Thoracic aorta (tissue), 2 donors: ENCODE measurements at regions not wholly inside any gene's neighbourhood (a gene's known extent, or its start where the extent isn't known, plus 50 kb on each side); places are given as distances from the start of the nearest gene placed in this dataset.

Experiments used
- ATAC-seq: fragments of 150-250 bp; one replicate; pipeline ENCODE4 v1.8.0; 2017; ENCODE audit warnings: low read depth; ENCODE audit not compliant: insufficient number of reproducible peaks, low FRiP score
- DNase-seq: peaks from one replicate; pipeline ENCODE4 v3.0.0-alpha.2; 2020; ENCODE audit warnings: low spot score
- H3K27ac ChIP-seq, 2 donors: fragments of 200-600 bp; sonication (generic); 1 replicate in 1 of 2; 2 replicates in 1 of 2; pipeline ENCODE4 v1.5.1; 2016; ENCODE audit warnings: mild to moderate bottlenecking in 2 of 2, moderate library complexity in 2 of 2
- H3K27me3 ChIP-seq: fragments of 200-600 bp; sonication (generic); replicated peaks from 2 replicates; pipeline ENCODE4 v1.6.0; 2016; ENCODE audit warnings: mild to moderate bottlenecking; ENCODE audit not compliant: insufficient read depth
- H3K36me3 ChIP-seq: fragments of 200-600 bp; sonication (generic); one replicate; pipeline ENCODE4 v1.5.1; 2016
- H3K4me1 ChIP-seq, 2 donors: fragments of 200-600 bp; sonication (generic); 1 replicate in 1 of 2; 2 replicates in 1 of 2; pipeline versions ENCODE4 v1.5.1 to v1.6.0; 2016; ENCODE audit warnings: low read depth in 2 of 2, mild to moderate bottlenecking in 1 of 2; ENCODE audit not compliant: control insufficient read depth in 1 of 2
- H3K4me3 ChIP-seq: fragments of 200-600 bp; sonication (generic); 2 replicates; pipeline ENCODE4 v1.5.1; 2016; ENCODE audit warnings: mild to moderate bottlenecking
- H3K9me3 ChIP-seq: fragments of 200-600 bp; sonication (generic); 2 replicates; pipeline ENCODE4 v1.5.1; 2016
- CTCF ChIP-seq: fragments of 200-600 bp; sonication (generic); IDR thresholded peaks from one replicate; pipeline ENCODE4 v1.5.1; 2019; ENCODE audit warnings: antibody characterized with exemption

GRCh38 chr6:113672491-113673149 is 184.5 kb upstream of the MARCKS start:
- DNase-seq (no peak), ATAC-seq (no peak)
- Histone ChIP-seq H3K4me1 (peaks cover 16 to 17% of the 10 kb centered on the region in 2 donors), H3K4me3 (peak overlapping the region; percentile 63), H3K36me3 (no peaks in the 10 kb centered on the region), H3K27me3 (no peaks in the 10 kb centered on the region), H3K27ac (no peak overlapping the region), H3K9me3 (no peaks in the 10 kb centered on the region)
- TF ChIP-seq CTCF, result no peak

- Histone ChIP-seq H3K36me3 (no peaks in the 10 kb centered on the region), H3K27ac (no peak overlapping the region), H3K27me3 (no peaks in the 10 kb centered on the region), H3K4me3 (no peak overlapping the region), H3K4me1 (peaks cover 9 to 17% of the 10 kb centered on the region in 2 donors), H3K9me3 (no peaks in the 10 kb centered on the region)
- ATAC-seq (no peak), DNase-seq (no peak)
- TF ChIP-seq CTCF, result no peak
Measured at GRCh38 chr6:113674075-113674474, 183.1 kb upstream of the MARCKS start.

DNA sequence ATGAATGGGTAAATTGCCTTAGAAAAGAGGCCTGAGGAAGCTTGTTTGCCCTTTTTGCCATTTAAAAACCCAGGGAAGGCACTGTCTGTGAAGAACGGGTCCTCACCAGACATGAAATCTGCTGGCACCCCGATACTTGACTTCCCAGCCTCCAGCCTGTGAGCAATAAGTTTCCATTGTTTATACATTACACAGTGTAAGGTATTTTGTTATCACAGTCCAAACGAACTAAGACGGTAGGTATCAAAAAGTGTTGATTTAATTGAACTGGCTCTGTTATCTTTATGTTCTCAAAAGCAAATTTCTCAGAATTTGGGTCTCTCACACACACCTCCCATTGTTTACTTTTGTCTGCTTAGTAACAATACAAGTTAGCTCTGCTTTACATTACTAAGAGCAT is 181.1 kb upstream of the MARCKS start:
- no peak overlapping the region for H3K27ac ChIP-seq
- no peak for ATAC-seq
- H3K9me3 ChIP-seq, result no peaks in the 10 kb centered on the region
- no peak for DNase-seq
- peaks cover 8 to 17% of the 10 kb centered on the region in 2 donors for H3K4me1 ChIP-seq
- no peak overlapping the region for H3K4me3 ChIP-seq
- H3K36me3 ChIP-seq, result no peaks in the 10 kb centered on the region
- TF ChIP-seq CTCF, result no peak
- H3K27me3 ChIP-seq, result no peaks in the 10 kb centered on the region

GRCh38 chr6:113676968-113677367 is 180.2 kb upstream of the MARCKS start:
- ATAC-seq, result no peak
- Histone ChIP-seq H3K4me3 (no peak overlapping the region), H3K4me1 (peaks cover under 1 to 14% of the 10 kb centered on the region in 2 donors), H3K27ac (no peak overlapping the region), H3K9me3 (no peaks in the 10 kb centered on the region), H3K36me3 (no peaks in the 10 kb centered on the region), H3K27me3 (no peaks in the 10 kb centered on the region)
- DNase-seq, result no peak
- no peak for TF ChIP-seq CTCF

GRCh38 chr6:113679051-113679450 is 178.1 kb upstream of the MARCKS start:
- Histone ChIP-seq H3K4me3 (no peak overlapping the region), H3K4me1 (no peaks in the 10 kb centered on the region), H3K27ac (no peak overlapping the region), H3K36me3 (no peaks in the 10 kb centered on the region), H3K9me3 (no peaks in the 10 kb centered on the region), H3K27me3 (no peaks in the 10 kb centered on the region)
- ATAC-seq (no peak), DNase-seq (no peak)
- no peak for TF ChIP-seq CTCF
